HepG2 (cell line): ENCODE measurements at regions not wholly inside any gene's neighbourhood (a gene's known extent, or its start where the extent isn't known, plus 50 kb on each side); places are given as distances from the start of the nearest gene placed in this dataset.

Source experiments
- REPIN1 ChIP-seq: sonication (generic); formaldehyde crosslinking; IDR thresholded peaks from 2 replicates; pipeline ENCODE4 v1.8.0; 2022; ENCODE audit warnings: missing genetic modification reagents, low read depth, mild to moderate bottlenecking, borderline replicate concordance
- REST ChIP-seq, 2 experiments: IDR thresholded peaks; 2 replicates each; pipeline ENCODE4 v1.6.1; 2011 to 2012; ENCODE audit warnings: low read length in 2 of 2, borderline replicate concordance in 1 of 2, low read depth in 1 of 2, mild to moderate bottlenecking in 1 of 2, moderate library complexity in 1 of 2
- ZNF530 ChIP-seq: sonication (generic); formaldehyde crosslinking; IDR thresholded peaks from 2 replicates; pipeline ENCODE4 v1.5.0; 2020; ENCODE audit warnings: low read depth, mild to moderate bottlenecking, missing genetic modification reagents
- TF ChIP-seq, protein P1 (sequence below): sonication (generic); formaldehyde crosslinking; IDR thresholded peaks from 2 replicates; pipeline ENCODE4 v1.5.0; 2020; ENCODE audit warnings: mild to moderate bottlenecking, missing genetic modification reagents, moderate library complexity

DNA sequence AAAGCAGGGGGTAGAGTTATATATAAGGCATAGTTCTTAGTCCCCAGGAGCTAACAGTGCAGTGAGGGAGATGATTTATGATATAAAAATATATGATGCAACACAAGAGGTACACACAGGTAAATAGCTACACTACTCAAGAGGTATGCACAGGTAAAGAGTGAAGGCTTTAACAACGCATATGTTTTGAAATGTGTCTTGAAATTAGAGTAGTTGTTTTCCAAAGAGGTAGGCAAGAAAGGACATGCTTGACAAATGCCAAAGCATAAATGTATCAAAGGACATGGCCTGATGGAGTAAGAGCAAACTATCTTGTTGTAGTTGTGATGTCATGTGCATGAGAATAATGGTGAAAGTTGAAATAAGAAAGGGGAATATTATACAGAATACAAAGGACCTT lies 104.3 kb upstream of the C11orf87 start:
- TF ChIP-seq REST (IDR thresholded peaks at IDR 0.05; ENCODE audit: borderline replicate concordance in 1 of 2, low read depth in 1 of 2, low read length in 2 of 2) (no peak), REPIN1 (CRISPR knock-in tag) (no peak), ZNF530 (CRISPR knock-in tag) (no peak)
- TF ChIP-seq, protein P1, sequence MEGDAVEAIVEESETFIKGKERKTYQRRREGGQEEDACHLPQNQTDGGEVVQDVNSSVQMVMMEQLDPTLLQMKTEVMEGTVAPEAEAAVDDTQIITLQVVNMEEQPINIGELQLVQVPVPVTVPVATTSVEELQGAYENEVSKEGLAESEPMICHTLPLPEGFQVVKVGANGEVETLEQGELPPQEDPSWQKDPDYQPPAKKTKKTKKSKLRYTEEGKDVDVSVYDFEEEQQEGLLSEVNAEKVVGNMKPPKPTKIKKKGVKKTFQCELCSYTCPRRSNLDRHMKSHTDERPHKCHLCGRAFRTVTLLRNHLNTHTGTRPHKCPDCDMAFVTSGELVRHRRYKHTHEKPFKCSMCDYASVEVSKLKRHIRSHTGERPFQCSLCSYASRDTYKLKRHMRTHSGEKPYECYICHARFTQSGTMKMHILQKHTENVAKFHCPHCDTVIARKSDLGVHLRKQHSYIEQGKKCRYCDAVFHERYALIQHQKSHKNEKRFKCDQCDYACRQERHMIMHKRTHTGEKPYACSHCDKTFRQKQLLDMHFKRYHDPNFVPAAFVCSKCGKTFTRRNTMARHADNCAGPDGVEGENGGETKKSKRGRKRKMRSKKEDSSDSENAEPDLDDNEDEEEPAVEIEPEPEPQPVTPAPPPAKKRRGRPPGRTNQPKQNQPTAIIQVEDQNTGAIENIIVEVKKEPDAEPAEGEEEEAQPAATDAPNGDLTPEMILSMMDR (CRISPR knock-in tag) = no peak
